HepG2 (cell line): ENCODE measurements at regions not wholly inside any gene's neighbourhood (a gene's known extent, or its start where the extent isn't known, plus 50 kb on each side); places are given as distances from the start of the nearest gene placed in this dataset.

Experiments
- CREB1 ChIP-seq, 2 experiments: fragments of 450-650 bp in 1 of 2; IDR thresholded peaks; 2 replicates each; pipeline ENCODE4 v1.6.1; 2016 to 2017; ENCODE audit warnings: control low read depth in 1 of 2, mild to moderate bottlenecking in 1 of 2, missing compliant biosample characterization in 1 of 2, missing genetic modification characterization in 1 of 2
- EZH2 ChIP-seq: conservative IDR thresholded peaks from 2 replicates; pipeline ENCODE4 v1.6.1; 2012; ENCODE audit warnings: mild to moderate bottlenecking, low read depth, low read length, moderate library complexity
- HDAC2 ChIP-seq: sonication (generic); formaldehyde crosslinking; IDR thresholded peaks from 2 replicates; pipeline ENCODE4 v1.4.0; 2020; ENCODE audit warnings: missing genetic modification reagents
- KDM1A ChIP-seq: IDR thresholded peaks from 2 replicates; pipeline ENCODE4 v1.6.1; 2016; ENCODE audit warnings: missing compliant biosample characterization
- POLR2A ChIP-seq, 2 experiments: IDR thresholded peaks; 2 replicates each; pipeline ENCODE4 v1.6.1; 2011; ENCODE audit warnings: low read depth in 2 of 2, low read length in 2 of 2, mild to moderate bottlenecking in 1 of 2, moderate library complexity in 1 of 2; ENCODE audit not compliant: insufficient read depth in 1 of 2
- REPIN1 ChIP-seq: sonication (generic); formaldehyde crosslinking; IDR thresholded peaks from 2 replicates; pipeline ENCODE4 v1.8.0; 2022; ENCODE audit warnings: missing genetic modification reagents, low read depth, mild to moderate bottlenecking, borderline replicate concordance
- RFX5 ChIP-seq: IDR thresholded peaks from 2 replicates; pipeline ENCODE4 v1.6.1; 2011; ENCODE audit warnings: low read depth, low read length, improper control_type of control experiment
- ZMAT3 ChIP-seq: sonication (generic); formaldehyde crosslinking; conservative IDR thresholded peaks from 2 replicates; pipeline ENCODE4 v1.7.0; 2021; ENCODE audit warnings: missing genetic modification reagents
- TF ChIP-seq, protein P1 (sequence below): IDR thresholded peaks from 2 replicates; pipeline ENCODE4 v1.6.1; 2012; ENCODE audit warnings: low read length, improper control_type of control experiment
- TF ChIP-seq, protein P2 (sequence below), 2 experiments: IDR thresholded peaks; 2 replicates each; pipeline ENCODE4 v1.6.1; 2011 to 2012; ENCODE audit warnings: low read length in 2 of 2, borderline replicate concordance in 1 of 2, low read depth in 1 of 2, mild to moderate bottlenecking in 1 of 2, moderate library complexity in 1 of 2
- TF ChIP-seq, protein P3 (sequence below): sonication (generic); formaldehyde crosslinking; IDR thresholded peaks from 2 replicates; pipeline ENCODE4 v1.5.1; 2020; ENCODE audit warnings: missing genetic modification reagents, mild to moderate bottlenecking, borderline replicate concordance

DNA sequence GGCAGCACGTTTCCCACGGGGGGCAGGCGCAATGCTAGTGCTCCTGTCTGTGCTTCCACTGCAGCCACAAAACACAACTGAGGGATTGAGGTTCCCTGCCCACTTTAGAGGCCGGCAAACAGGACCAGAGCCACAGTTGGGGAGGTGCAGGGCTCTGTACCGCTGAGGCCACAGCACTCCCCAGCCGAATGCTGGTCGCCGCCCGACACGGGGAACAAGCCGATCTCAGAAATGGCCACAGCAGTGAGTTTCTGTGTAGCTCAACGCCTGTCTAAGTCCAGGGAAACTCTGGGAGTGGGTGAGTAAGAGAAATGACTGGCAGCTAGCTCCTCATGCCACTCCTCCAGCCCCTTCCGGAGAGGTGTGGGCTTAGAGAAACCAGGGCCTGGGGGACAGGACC lies 194.0 kb upstream of the VWC2 start:
- TF ChIP-seq RFX5 (no peak), KDM1A (CRISPR knock-in tag) (no peak), EZH2 (no peak), POLR2A (IDR thresholded peaks at IDR 0.05; ENCODE audit: insufficient read depth in 1 of 2, low read depth in 2 of 2, low read length in 2 of 2) (no peak), CREB1 (IDR thresholded peaks at IDR 0.05) (no peak), CREB1 (CRISPR knock-in tag; IDR thresholded peaks at IDR 0.05) (no peak), HDAC2 (CRISPR knock-in tag) (no peak), REPIN1 (CRISPR knock-in tag) (no peak), ZMAT3 (no peak)
- TF ChIP-seq, protein P1, sequence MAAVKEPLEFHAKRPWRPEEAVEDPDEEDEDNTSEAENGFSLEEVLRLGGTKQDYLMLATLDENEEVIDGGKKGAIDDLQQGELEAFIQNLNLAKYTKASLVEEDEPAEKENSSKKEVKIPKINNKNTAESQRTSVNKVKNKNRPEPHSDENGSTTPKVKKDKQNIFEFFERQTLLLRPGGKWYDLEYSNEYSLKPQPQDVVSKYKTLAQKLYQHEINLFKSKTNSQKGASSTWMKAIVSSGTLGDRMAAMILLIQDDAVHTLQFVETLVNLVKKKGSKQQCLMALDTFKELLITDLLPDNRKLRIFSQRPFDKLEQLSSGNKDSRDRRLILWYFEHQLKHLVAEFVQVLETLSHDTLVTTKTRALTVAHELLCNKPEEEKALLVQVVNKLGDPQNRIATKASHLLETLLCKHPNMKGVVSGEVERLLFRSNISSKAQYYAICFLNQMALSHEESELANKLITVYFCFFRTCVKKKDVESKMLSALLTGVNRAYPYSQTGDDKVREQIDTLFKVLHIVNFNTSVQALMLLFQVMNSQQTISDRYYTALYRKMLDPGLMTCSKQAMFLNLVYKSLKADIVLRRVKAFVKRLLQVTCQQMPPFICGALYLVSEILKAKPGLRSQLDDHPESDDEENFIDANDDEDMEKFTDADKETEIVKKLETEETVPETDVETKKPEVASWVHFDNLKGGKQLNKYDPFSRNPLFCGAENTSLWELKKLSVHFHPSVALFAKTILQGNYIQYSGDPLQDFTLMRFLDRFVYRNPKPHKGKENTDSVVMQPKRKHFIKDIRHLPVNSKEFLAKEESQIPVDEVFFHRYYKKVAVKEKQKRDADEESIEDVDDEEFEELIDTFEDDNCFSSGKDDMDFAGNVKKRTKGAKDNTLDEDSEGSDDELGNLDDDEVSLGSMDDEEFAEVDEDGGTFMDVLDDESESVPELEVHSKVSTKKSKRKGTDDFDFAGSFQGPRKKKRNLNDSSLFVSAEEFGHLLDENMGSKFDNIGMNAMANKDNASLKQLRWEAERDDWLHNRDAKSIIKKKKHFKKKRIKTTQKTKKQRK, result no peak
- TF ChIP-seq, protein P2, sequence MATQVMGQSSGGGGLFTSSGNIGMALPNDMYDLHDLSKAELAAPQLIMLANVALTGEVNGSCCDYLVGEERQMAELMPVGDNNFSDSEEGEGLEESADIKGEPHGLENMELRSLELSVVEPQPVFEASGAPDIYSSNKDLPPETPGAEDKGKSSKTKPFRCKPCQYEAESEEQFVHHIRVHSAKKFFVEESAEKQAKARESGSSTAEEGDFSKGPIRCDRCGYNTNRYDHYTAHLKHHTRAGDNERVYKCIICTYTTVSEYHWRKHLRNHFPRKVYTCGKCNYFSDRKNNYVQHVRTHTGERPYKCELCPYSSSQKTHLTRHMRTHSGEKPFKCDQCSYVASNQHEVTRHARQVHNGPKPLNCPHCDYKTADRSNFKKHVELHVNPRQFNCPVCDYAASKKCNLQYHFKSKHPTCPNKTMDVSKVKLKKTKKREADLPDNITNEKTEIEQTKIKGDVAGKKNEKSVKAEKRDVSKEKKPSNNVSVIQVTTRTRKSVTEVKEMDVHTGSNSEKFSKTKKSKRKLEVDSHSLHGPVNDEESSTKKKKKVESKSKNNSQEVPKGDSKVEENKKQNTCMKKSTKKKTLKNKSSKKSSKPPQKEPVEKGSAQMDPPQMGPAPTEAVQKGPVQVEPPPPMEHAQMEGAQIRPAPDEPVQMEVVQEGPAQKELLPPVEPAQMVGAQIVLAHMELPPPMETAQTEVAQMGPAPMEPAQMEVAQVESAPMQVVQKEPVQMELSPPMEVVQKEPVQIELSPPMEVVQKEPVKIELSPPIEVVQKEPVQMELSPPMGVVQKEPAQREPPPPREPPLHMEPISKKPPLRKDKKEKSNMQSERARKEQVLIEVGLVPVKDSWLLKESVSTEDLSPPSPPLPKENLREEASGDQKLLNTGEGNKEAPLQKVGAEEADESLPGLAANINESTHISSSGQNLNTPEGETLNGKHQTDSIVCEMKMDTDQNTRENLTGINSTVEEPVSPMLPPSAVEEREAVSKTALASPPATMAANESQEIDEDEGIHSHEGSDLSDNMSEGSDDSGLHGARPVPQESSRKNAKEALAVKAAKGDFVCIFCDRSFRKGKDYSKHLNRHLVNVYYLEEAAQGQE (IDR thresholded peaks at IDR 0.05; ENCODE audit: borderline replicate concordance in 1 of 2, low read depth in 1 of 2, low read length in 2 of 2), result no peak
- TF ChIP-seq, protein P3, sequence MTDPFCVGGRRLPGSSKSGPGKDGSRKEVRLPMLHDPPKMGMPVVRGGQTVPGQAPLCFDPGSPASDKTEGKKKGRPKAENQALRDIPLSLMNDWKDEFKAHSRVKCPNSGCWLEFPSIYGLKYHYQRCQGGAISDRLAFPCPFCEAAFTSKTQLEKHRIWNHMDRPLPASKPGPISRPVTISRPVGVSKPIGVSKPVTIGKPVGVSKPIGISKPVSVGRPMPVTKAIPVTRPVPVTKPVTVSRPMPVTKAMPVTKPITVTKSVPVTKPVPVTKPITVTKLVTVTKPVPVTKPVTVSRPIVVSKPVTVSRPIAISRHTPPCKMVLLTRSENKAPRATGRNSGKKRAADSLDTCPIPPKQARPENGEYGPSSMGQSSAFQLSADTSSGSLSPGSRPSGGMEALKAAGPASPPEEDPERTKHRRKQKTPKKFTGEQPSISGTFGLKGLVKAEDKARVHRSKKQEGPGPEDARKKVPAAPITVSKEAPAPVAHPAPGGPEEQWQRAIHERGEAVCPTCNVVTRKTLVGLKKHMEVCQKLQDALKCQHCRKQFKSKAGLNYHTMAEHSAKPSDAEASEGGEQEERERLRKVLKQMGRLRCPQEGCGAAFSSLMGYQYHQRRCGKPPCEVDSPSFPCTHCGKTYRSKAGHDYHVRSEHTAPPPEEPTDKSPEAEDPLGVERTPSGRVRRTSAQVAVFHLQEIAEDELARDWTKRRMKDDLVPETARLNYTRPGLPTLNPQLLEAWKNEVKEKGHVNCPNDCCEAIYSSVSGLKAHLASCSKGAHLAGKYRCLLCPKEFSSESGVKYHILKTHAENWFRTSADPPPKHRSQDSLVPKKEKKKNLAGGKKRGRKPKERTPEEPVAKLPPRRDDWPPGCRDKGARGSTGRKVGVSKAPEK (CRISPR knock-in tag), result no peak
